Endothelial cell of umbilical vein (primary cell): ENCODE measurements at regions not wholly inside any gene's neighbourhood (a gene's known extent, or its start where the extent isn't known, plus 50 kb on each side); places are given as distances from the start of the nearest gene placed in this dataset.

Experiments
- BruUV-seq: library from RNA; stranded (reverse); fragments of 400-500 nt; replicated peaks from 2 replicates; lab custom pipeline; 2021; lab: Mats Ljungman, UMichigan
- CTCF ChIA-PET: fragments of 300-600, 350-600 bp; sonication (Branson Sonifier 250); formaldehyde crosslinking; loops from one replicate; lab custom pipeline; 2021; ENCODE audit warnings: antibody characterized with exemption, inconsistent platforms; lab: Charles Lee
- POLR2A ChIA-PET: fragments of 300-600, 350-600 bp; sonication (Branson Sonifier 250); formaldehyde crosslinking; loops from one replicate; lab custom pipeline; 2021; ENCODE audit warnings: antibody characterized with exemption, inconsistent platforms; lab: Charles Lee
- DNase-seq: peaks from one replicate; pipeline ENCODE4 v3.0.0-alpha.2; 2011; ENCODE audit warnings: low read depth, low spot score
- FAIRE-seq: peaks from 2 replicates; lab custom pipeline; 2011; peaks lifted over from hg19 to GRCh38; lab: Jason Lieb, UNC
- H2AFZ ChIP-seq: 2 replicates; pipeline ENCODE4 v1.6.0; 2012; ENCODE audit warnings: low read depth, low read length, control low read depth, inconsistent platforms
- H3K27ac ChIP-seq: 2 replicates; pipeline ENCODE4 v1.5.1; 2011; ENCODE audit warnings: low read depth, mild to moderate bottlenecking, control low read depth, low read length, moderate library complexity; ENCODE audit not compliant: insufficient read depth
- H3K27me3 ChIP-seq, 2 experiments: 2 replicates each; pipeline versions ENCODE4 v1.6.0 to v1.6.1; 2011; ENCODE audit warnings: low read length in 2 of 2, mixed read lengths in 1 of 2; ENCODE audit not compliant: control insufficient read depth in 2 of 2, insufficient read depth in 2 of 2
- H3K36me3 ChIP-seq, 2 experiments: 2 replicates in 1 of 2; 3 replicates in 1 of 2; pipeline ENCODE4 v1.5.1; 2011; ENCODE audit warnings: low read length in 2 of 2, mild to moderate bottlenecking in 1 of 2, moderate library complexity in 1 of 2; ENCODE audit not compliant: control insufficient read depth in 2 of 2, insufficient read depth in 2 of 2; ENCODE audit errors: extremely low read depth in 1 of 2
- H3K4me1 ChIP-seq: 3 replicates; pipeline ENCODE4 v1.5.1; 2011; ENCODE audit warnings: mild to moderate bottlenecking, low read length; ENCODE audit not compliant: control insufficient read depth, insufficient read depth; ENCODE audit errors: extremely low read depth
- H3K4me2 ChIP-seq: 2 replicates; pipeline ENCODE4 v1.6.1; 2011; ENCODE audit warnings: low read length, control low read depth, mixed read lengths; ENCODE audit not compliant: insufficient read depth
- H3K4me3 ChIP-seq, 3 experiments: fragments of 200-600 bp in 1 of 3; sonication (generic), shearing (Covaris generic) in 1 of 3; replicated peaks in 1 of 3; 2 replicates each; pipeline ENCODE4 v1.5.1; 2011 to 2016; ENCODE audit warnings: control low read depth in 3 of 3, low read length in 3 of 3, mild to moderate bottlenecking in 2 of 3, inconsistent platforms in 1 of 3, low read depth in 1 of 3, moderate library complexity in 1 of 3; ENCODE audit not compliant: insufficient read depth in 1 of 3
- H3K79me2 ChIP-seq: 2 replicates; pipeline ENCODE4 v1.6.0; 2012; ENCODE audit warnings: low read length, inconsistent platforms; ENCODE audit not compliant: control insufficient read depth, insufficient read depth
- H3K9ac ChIP-seq: replicated peaks from 2 replicates; pipeline ENCODE3; 2011; ENCODE audit warnings: low read length, control low read depth; ENCODE audit not compliant: insufficient read depth; ENCODE audit errors: extremely low read depth
- H3K9me1 ChIP-seq: replicated peaks from 3 replicates; pipeline ENCODE4 v1.6.0; 2011; ENCODE audit warnings: mild to moderate bottlenecking, low read length; ENCODE audit not compliant: control insufficient read depth, insufficient read depth; ENCODE audit errors: extremely low read depth
- H3K9me3 ChIP-seq: replicated peaks from 2 replicates; pipeline ENCODE4 v1.5.1; 2012; ENCODE audit warnings: low read length, inconsistent platforms; ENCODE audit not compliant: control insufficient read depth, insufficient read depth
- H4K20me1 ChIP-seq: replicated peaks from 2 replicates; pipeline ENCODE3; 2011; ENCODE audit warnings: mild to moderate bottlenecking, low read length; ENCODE audit not compliant: control insufficient read depth, insufficient read depth; ENCODE audit errors: extremely low read depth
- CTCF ChIP-seq, 2 donors: IDR thresholded peaks; 1 replicate in 1 of 2; 2 replicates in 1 of 2; pipeline ENCODE4 v1.5.1; 2011; ENCODE audit warnings: low read length in 2 of 2, mild to moderate bottlenecking in 2 of 2, moderate library complexity in 2 of 2, control low read depth in 1 of 2, inconsistent platforms in 1 of 2, low read depth in 1 of 2; ENCODE audit not compliant: insufficient read depth in 1 of 2; ENCODE audit errors: extremely low read depth in 1 of 2
- EZH2 ChIP-seq: IDR thresholded peaks from 2 replicates; pipeline ENCODE4 v1.6.1; 2012; ENCODE audit warnings: borderline replicate concordance, low read depth, mild to moderate bottlenecking, moderate library complexity, low read length, inconsistent platforms; ENCODE audit not compliant: severe bottlenecking
- FOS ChIP-seq: IDR thresholded peaks from 2 replicates; pipeline ENCODE4 v1.6.1; 2011; ENCODE audit warnings: mild to moderate bottlenecking, low read length, moderate library complexity, borderline replicate concordance; ENCODE audit not compliant: insufficient read depth
- GATA2 ChIP-seq: IDR thresholded peaks from 2 replicates; pipeline ENCODE4 v1.7.0; 2011; ENCODE audit warnings: low read depth, mild to moderate bottlenecking, moderate library complexity, mixed read lengths, low read length; ENCODE audit not compliant: insufficient read length, insufficient read depth
- JUN ChIP-seq: IDR thresholded peaks from 2 replicates; pipeline ENCODE4 v1.6.1; 2011; ENCODE audit warnings: borderline replicate concordance, low read depth; ENCODE audit not compliant: insufficient read length, insufficient read depth
- MAX ChIP-seq: IDR thresholded peaks from 2 replicates; pipeline ENCODE4 v1.6.1; 2011; ENCODE audit not compliant: insufficient read depth, insufficient read length
- MYC ChIP-seq: IDR thresholded peaks from one replicate; pipeline ENCODE4 v1.6.1; 2011; ENCODE audit warnings: mild to moderate bottlenecking, low read depth, low read length
- POLR2A ChIP-seq: IDR thresholded peaks from 2 replicates; pipeline ENCODE4 v1.6.1; 2012; ENCODE audit warnings: low read depth, mild to moderate bottlenecking, control low read depth, low read length
- POLR2AphosphoS5 ChIP-seq: IDR thresholded peaks from 2 replicates; pipeline ENCODE4 v1.6.1; 2012; ENCODE audit warnings: low read depth, mild to moderate bottlenecking, control low read depth, low read length, moderate library complexity; ENCODE audit not compliant: insufficient read depth
- dilution Hi-C: fragments of 300-500 bp; cut with MboI; formaldehyde crosslinking; loops from one replicate; pipeline ENCODE4 v1.15.0; 2019; ENCODE audit warnings: low sequenced_read_pairs; ENCODE audit not compliant: extremely low pct_ligation_motif_present
- intact Hi-C: fragments of 100-400 bp; cut with micrococcal nuclease; formaldehyde crosslinking; loops from one replicate; pipeline ENCODE4 v1.10.0; 2022

GRCh38 chr13:48866249-48866648 lies 109.5 kb upstream of the FNDC3A start:
- dilution Hi-C loops, result no loop called here
- H4K20me1 ChIP-seq, result no peaks in the 10 kb centered on the region
- no TSS peak for BruUV-seq
- H3K27ac ChIP-seq, result no peak overlapping the region
- no peaks in the 10 kb centered on the region for H3K4me1 ChIP-seq
- TF ChIP-seq POLR2AphosphoS5 (no peak), FOS (no peak), EZH2 (no peak), MYC (no peak), MAX (no peak), POLR2A (no peak), GATA2 (no peak), JUN (no peak), CTCF (IDR thresholded peaks at IDR 0.05; ENCODE audit: extremely low read depth in 1 of 2, insufficient read depth in 1 of 2, low read depth in 1 of 2, low read length in 2 of 2) (no peak)
- H3K4me3 ChIP-seq, result no peak overlapping the region
- H3K79me2 ChIP-seq, result no peaks in the 10 kb centered on the region
- no peak overlapping the region for H2AFZ ChIP-seq
- no peak for DNase-seq
- H3K36me3 ChIP-seq, result no peaks in the 10 kb centered on the region
- POLR2A ChIA-PET, result no interaction called here
- no peak overlapping the region for H3K9ac ChIP-seq
- no peak for FAIRE-seq
- intact Hi-C loops, result no loop called here
- H3K27me3 ChIP-seq, result peaks cover 0 to 2% of the 10 kb centered on the region in 2 experiments
- H3K9me1 ChIP-seq, result no peaks in the 10 kb centered on the region
- H3K4me2 ChIP-seq, result no peak overlapping the region
- no peaks in the 10 kb centered on the region for H3K9me3 ChIP-seq
- CTCF ChIA-PET, result no interaction called here
